Lung (tissue), 11 donors: ENCODE measurements at regions not wholly inside any gene's neighbourhood (a gene's known extent, or its start where the extent isn't known, plus 50 kb on each side); places are given as distances from the start of the nearest gene placed in this dataset.

Source experiments
- ATAC-seq: fragments of 200-7000 bp; cut with Tn5 transposase; one replicate; pipeline ENCODE4 v1.9.1; 2020; ENCODE audit warnings: moderate number of reproducible peaks; ENCODE audit not compliant: insufficient read depth, low FRiP score
- DNase-seq, 3 donors: peaks; one replicate each; pipeline ENCODE4 v3.0.0-alpha.2; 2013 to 2017
- H3K27ac ChIP-seq, 2 donors: one replicate each; pipeline ENCODE4 v1.5.1; 2013; ENCODE audit warnings: mild to moderate bottlenecking in 2 of 2, moderate library complexity in 2 of 2, control low read depth in 1 of 2, inconsistent platforms in 1 of 2, low read depth in 1 of 2, low read length in 1 of 2
- H3K27me3 ChIP-seq, 3 donors: one replicate each; pipeline ENCODE4 v1.5.1; 2013; ENCODE audit warnings: low read length in 2 of 3; ENCODE audit not compliant: control insufficient read depth in 3 of 3, insufficient read depth in 3 of 3
- H3K36me3 ChIP-seq, 4 donors: one replicate each; pipeline ENCODE4 v1.5.1; 2013; ENCODE audit warnings: low read length in 4 of 4, mild to moderate bottlenecking in 1 of 4, moderate library complexity in 1 of 4; ENCODE audit not compliant: control insufficient read depth in 4 of 4, insufficient read depth in 4 of 4
- H3K4me1 ChIP-seq, 5 donors: one replicate each; pipeline ENCODE4 v1.5.1; 2013; ENCODE audit warnings: low read length in 5 of 5, mild to moderate bottlenecking in 2 of 5, moderate library complexity in 1 of 5; ENCODE audit not compliant: control insufficient read depth in 5 of 5, insufficient read depth in 5 of 5
- H3K4me3 ChIP-seq: one replicate; pipeline ENCODE4 v1.5.1; 2013; ENCODE audit warnings: mild to moderate bottlenecking, control low read depth, moderate library complexity
- H3K9ac ChIP-seq, 2 donors: one replicate each; pipeline ENCODE4 v1.5.1; 2013; ENCODE audit warnings: low read length in 2 of 2, control low read depth in 1 of 2; ENCODE audit not compliant: insufficient read depth in 1 of 2
- H3K9me3 ChIP-seq, 4 donors: one replicate each; pipeline ENCODE4 v1.5.1; 2013; ENCODE audit warnings: low read length in 3 of 4, mild to moderate bottlenecking in 1 of 4, moderate library complexity in 1 of 4; ENCODE audit not compliant: control insufficient read depth in 4 of 4, insufficient read depth in 3 of 4
- CTCF ChIP-seq: IDR thresholded peaks from 2 replicates; pipeline ENCODE4 v1.5.1; 2012; ENCODE audit warnings: mild to moderate bottlenecking; ENCODE audit errors: control extremely low read depth, extremely low read depth
- WGBS, 2 donors: extraction: QIAGEN DNeasy Blood & Tissue Kit; methylation state at CpG; one replicate each; pipeline ENCODE4 v1.1.7; 2013; 5-methylcytosine and 5-hydroxymethylcytosine counted together
- donor health status: control.
- donor health status: control.
- donor health status: Bipolar disorder and iron deficiency.
- donor health status: healthy.
- donor health status: DM: yes; HTN: yes; CAD: no.

- Histone ChIP-seq H3K36me3 (no peaks in the 10 kb centered on the region), H3K27me3 (no peaks in the 10 kb centered on the region), H3K9ac (no peak overlapping the region), H3K4me3 (no peak overlapping the region), H3K4me1 (peaks cover 0 to 11% (median 0%) of the 10 kb centered on the region in 5 donors), H3K9me3 (no peaks in the 10 kb centered on the region), H3K27ac (no peak overlapping the region)
- DNase-seq (no peak), ATAC-seq (no peak)
- WGBS, 2 donors = 34 to 50% methylated on average over 4 of the region's 4 CpGs
- TF ChIP-seq CTCF = no peak
These were observed 221.7 kb upstream of the SPRY2 start for GRCh38 chr13:80562433-80563156.

- DNase-seq = peak in 2 of 3 donors; percentile 45 to 75
- no peaks in the 10 kb centered on the region for H3K27me3 ChIP-seq
These were observed 219.7 kb upstream of the SPRY2 start for GRCh38 chr13:80560609-80561008.

GRCh38 chr13:80559944-80560343, 219.0 kb upstream of the SPRY2 start:
- DNase-seq (no peak), ATAC-seq (no peak)
- no peaks in the 10 kb centered on the region for H3K9me3 ChIP-seq
- H3K9ac ChIP-seq = no peak overlapping the region
- no peak for TF ChIP-seq CTCF
- peaks cover 0 to 11% (median 0%) of the 10 kb centered on the region in 5 donors for H3K4me1 ChIP-seq
- no peak overlapping the region for H3K27ac ChIP-seq
- 85 to 87% methylated on average over 5 of the region's 5 CpGs for WGBS, 2 donors
- H3K36me3 ChIP-seq = no peaks in the 10 kb centered on the region
- H3K27me3 ChIP-seq = no peaks in the 10 kb centered on the region
- H3K4me3 ChIP-seq = no peak overlapping the region

More at GRCh38 chr13:80560609-80561008, 219.7 kb upstream of the SPRY2 start:
- no peak overlapping the region for H3K27ac ChIP-seq
- no peaks in the 10 kb centered on the region for H3K9me3 ChIP-seq
- no peak for ATAC-seq
- no peaks in the 10 kb centered on the region for H3K36me3 ChIP-seq
- peaks cover 0 to 11% (median 0%) of the 10 kb centered on the region in 5 donors for H3K4me1 ChIP-seq
- no peak for TF ChIP-seq CTCF
- no peak overlapping the region for H3K4me3 ChIP-seq
- no peak overlapping the region for H3K9ac ChIP-seq

- H3K27ac ChIP-seq = no peak overlapping the region
- H3K36me3 ChIP-seq = no peaks in the 10 kb centered on the region
- ATAC-seq (no peak), DNase-seq (no peak)
- no peak for TF ChIP-seq CTCF
- H3K27me3 ChIP-seq = no peaks in the 10 kb centered on the region
- no peak overlapping the region for H3K4me3 ChIP-seq
- H3K4me1 ChIP-seq = peaks cover 0 to 11% (median under 1%) of the 10 kb centered on the region in 5 donors
- H3K9me3 ChIP-seq = no peaks in the 10 kb centered on the region
- H3K9ac ChIP-seq = no peak overlapping the region
- WGBS, 2 donors = 91 to 92% methylated on average over 4 of the region's 4 CpGs
These were observed 217.1 kb upstream of the SPRY2 start for GRCh38 chr13:80558074-80558473.
